Right lobe of liver (tissue), 4 donors: ENCODE measurements at regions not wholly inside any gene's neighbourhood (a gene's known extent, or its start where the extent isn't known, plus 50 kb on each side); places are given as distances from the start of the nearest gene placed in this dataset.

Source experiments
- CTCF ChIP-seq, 4 donors: fragments of 200-600 bp in 3 of 4; fragments of 450-650 bp in 1 of 4; IDR thresholded peaks; one replicate each; pipeline versions ENCODE4 v1.5.1 to v1.8.0; 2016 to 2022; ENCODE audit warnings: antibody characterized with exemption in 4 of 4, mild to moderate bottlenecking in 2 of 4
- POLR2A ChIP-seq: fragments of 450-650 bp; IDR thresholded peaks from one replicate; pipeline ENCODE4 v1.6.1; 2017; ENCODE audit warnings: antibody characterized with exemption, mild to moderate bottlenecking
- donor health status: DM: no; HTN: no; CAD: no.
- donor health status: DM: no; HTN: no; CAD: no.
- donor health status: DM: no; HTN: yes; CAD: no.

- no peak for TF ChIP-seq CTCF (IDR thresholded peaks at IDR 0.05)
- no peak for TF ChIP-seq POLR2A
Observed at GRCh38 chr22:22815397-22816170, 72.0 kb upstream of the IGLL5 start.
